Prostate gland (tissue), 2 donors: ENCODE measurements at regions not wholly inside any gene's neighbourhood (a gene's known extent, or its start where the extent isn't known, plus 50 kb on each side); places are given as distances from the start of the nearest gene placed in this dataset.

ENCODE experiments used
- DNase-seq: peaks from one replicate; pipeline ENCODE4 v3.0.0-alpha.2; 2019; ENCODE audit warnings: low spot score
- H3K27ac ChIP-seq, 2 donors: fragments of 200-600 bp; sonication (generic); 2 replicates each; pipeline ENCODE4 v1.5.1; 2017 to 2019
- H3K27me3 ChIP-seq: fragments of 200-600 bp; sonication (generic); replicated peaks from 2 replicates; pipeline ENCODE4 v1.5.1; 2019; ENCODE audit not compliant: insufficient read depth
- H3K36me3 ChIP-seq, 2 donors: fragments of 200-600 bp; sonication (generic); 1 replicate in 1 of 2; 2 replicates in 1 of 2; pipeline versions ENCODE4 v1.5.1 to v1.8.1; 2017 to 2019
- H3K4me1 ChIP-seq: fragments of 200-600 bp; sonication (generic); replicated peaks from 2 replicates; pipeline ENCODE4 v1.5.1; 2019
- H3K4me3 ChIP-seq, 2 donors: fragments of 200-600 bp; sonication (generic); 2 replicates each; pipeline ENCODE4 v1.5.1; 2017 to 2019
- H3K9me3 ChIP-seq: fragments of 200-600 bp; sonication (generic); 2 replicates; pipeline ENCODE4 v1.5.1; 2017
- POLR2A ChIP-seq: fragments of 450-650 bp; IDR thresholded peaks from one replicate; pipeline ENCODE4 v1.6.1; 2016; ENCODE audit warnings: antibody characterized with exemption, mild to moderate bottlenecking
- POLR2AphosphoS5 ChIP-seq: sonication (generic); formaldehyde crosslinking; IDR thresholded peaks from one replicate; pipeline ENCODE4 v1.6.1; 2017; ENCODE audit warnings: antibody characterized with exemption
- whole genome bisulfite sequencing: methylation state at CpG from one replicate; pipeline ENCODE4 v1.1.5; 2018; 5-methylcytosine and 5-hydroxymethylcytosine counted together
- intact Hi-C: fragments of 100-400 bp; cut with DNase I; formaldehyde crosslinking; loops from one replicate; pipeline ENCODE4 v1.14.2; 2022
- TF ChIP-seq, protein P1 (sequence below), 4 experiments: fragments of 200-600 bp in 2 of 4; fragments of 450-650 bp in 2 of 4; sonication (generic) in 2 of 4; IDR thresholded peaks; 1 replicate in 3 of 4; 2 replicates in 1 of 4; pipeline ENCODE4 v1.5.1; 2016 to 2019; ENCODE audit warnings: antibody characterized with exemption in 4 of 4, mild to moderate bottlenecking in 2 of 4, moderate library complexity in 2 of 4

DNA sequence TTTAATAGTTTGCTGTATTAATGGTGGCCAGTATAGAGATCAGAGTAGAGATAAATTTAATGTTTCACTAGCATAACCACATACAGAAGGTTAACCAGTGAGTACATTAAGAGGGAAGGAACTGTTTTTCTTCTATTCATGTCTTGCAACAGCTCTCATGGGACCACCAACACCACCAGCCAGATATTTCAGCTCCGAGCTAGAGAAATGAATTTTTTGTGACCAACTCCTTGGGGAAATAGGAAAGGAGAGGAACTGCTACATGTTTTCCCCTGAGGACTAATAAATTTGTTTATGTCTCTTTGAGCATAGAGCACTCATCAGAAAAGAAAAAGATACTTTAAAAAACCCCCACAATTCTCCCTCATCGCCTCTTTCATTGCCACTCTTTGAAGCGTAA lies 247.5 kb downstream of the MBNL1 start:
- Histone ChIP-seq H3K27me3 (no peaks in the 10 kb centered on the region), H3K9me3 (no peaks in the 10 kb centered on the region), H3K4me1 (no peaks in the 10 kb centered on the region), H3K4me3 (no peak overlapping the region), H3K36me3 (no peaks in the 10 kb centered on the region), H3K27ac (no peak overlapping the region)
- 95% methylated on average over 3 of the region's 3 CpGs for WGBS
- intact Hi-C loops, result no loop called here
- no peak for DNase-seq
- TF ChIP-seq POLR2AphosphoS5 (no peak), POLR2A (no peak)
- TF ChIP-seq, protein P1, sequence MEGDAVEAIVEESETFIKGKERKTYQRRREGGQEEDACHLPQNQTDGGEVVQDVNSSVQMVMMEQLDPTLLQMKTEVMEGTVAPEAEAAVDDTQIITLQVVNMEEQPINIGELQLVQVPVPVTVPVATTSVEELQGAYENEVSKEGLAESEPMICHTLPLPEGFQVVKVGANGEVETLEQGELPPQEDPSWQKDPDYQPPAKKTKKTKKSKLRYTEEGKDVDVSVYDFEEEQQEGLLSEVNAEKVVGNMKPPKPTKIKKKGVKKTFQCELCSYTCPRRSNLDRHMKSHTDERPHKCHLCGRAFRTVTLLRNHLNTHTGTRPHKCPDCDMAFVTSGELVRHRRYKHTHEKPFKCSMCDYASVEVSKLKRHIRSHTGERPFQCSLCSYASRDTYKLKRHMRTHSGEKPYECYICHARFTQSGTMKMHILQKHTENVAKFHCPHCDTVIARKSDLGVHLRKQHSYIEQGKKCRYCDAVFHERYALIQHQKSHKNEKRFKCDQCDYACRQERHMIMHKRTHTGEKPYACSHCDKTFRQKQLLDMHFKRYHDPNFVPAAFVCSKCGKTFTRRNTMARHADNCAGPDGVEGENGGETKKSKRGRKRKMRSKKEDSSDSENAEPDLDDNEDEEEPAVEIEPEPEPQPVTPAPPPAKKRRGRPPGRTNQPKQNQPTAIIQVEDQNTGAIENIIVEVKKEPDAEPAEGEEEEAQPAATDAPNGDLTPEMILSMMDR (IDR thresholded peaks at IDR 0.05), result no peak

DNA sequence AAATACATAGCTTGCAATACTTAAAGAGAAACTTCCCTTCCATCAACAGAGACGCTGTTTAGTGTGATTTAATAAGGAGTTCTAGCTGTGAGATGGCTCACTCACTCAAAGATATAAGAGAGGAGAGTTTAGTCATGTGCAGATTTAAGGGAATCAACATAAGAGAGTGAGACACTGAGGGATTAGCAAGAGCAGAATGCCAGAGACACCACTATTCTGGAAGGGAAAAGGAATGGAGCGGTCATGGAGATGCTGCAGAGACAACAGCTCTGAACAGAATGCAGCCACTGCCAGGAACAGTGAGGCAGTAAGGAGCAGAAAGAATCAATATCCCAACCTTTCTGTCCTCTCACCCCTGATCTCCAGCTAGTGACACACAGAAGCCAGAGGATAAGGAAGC lies 248.8 kb downstream of the MBNL1 start:
- Histone ChIP-seq H3K27ac (no peak overlapping the region), H3K4me3 (no peak overlapping the region), H3K27me3 (no peaks in the 10 kb centered on the region), H3K9me3 (no peaks in the 10 kb centered on the region), H3K36me3 (no peaks in the 10 kb centered on the region), H3K4me1 (no peaks in the 10 kb centered on the region)
- no peak for TF ChIP-seq POLR2AphosphoS5
- TF ChIP-seq, protein P1 (IDR thresholded peaks at IDR 0.05), result no peak
- no peak for TF ChIP-seq POLR2A
- intact Hi-C loops, result no loop called here
- 55% methylated on average over 2 of the region's 2 CpGs for WGBS
- DNase-seq, result no peak

DNA sequence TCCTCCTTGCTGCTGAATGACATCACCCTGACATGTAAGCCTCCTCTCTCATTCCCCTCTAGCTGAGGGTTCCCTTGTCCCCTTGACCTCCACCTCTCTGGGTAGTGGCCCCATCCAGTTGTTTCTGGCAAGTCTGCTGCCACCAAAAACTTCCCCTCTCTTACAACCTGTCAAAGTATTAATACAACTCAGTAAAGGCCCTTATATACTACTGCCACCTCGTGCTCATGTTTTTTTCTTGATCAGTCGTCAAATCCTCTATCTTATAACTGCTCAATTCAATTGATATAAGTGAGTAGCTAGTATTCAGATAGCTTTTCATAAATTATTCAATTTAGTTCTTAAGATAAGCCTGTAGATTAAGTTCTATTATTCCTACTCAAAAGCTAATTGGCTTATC lies 249.6 kb downstream of the MBNL1 start:
- Histone ChIP-seq H3K36me3 (no peaks in the 10 kb centered on the region), H3K4me3 (no peak overlapping the region), H3K27ac (no peak overlapping the region), H3K4me1 (no peaks in the 10 kb centered on the region), H3K27me3 (no peaks in the 10 kb centered on the region), H3K9me3 (no peaks in the 10 kb centered on the region)
- intact Hi-C loops, result no loop called here
- no peak for DNase-seq
- WGBS, result 92% methylated on average over 2 of the region's 2 CpGs
- TF ChIP-seq POLR2A (no peak), POLR2AphosphoS5 (no peak)
- TF ChIP-seq, protein P1 (IDR thresholded peaks at IDR 0.05), result no peak

DNA sequence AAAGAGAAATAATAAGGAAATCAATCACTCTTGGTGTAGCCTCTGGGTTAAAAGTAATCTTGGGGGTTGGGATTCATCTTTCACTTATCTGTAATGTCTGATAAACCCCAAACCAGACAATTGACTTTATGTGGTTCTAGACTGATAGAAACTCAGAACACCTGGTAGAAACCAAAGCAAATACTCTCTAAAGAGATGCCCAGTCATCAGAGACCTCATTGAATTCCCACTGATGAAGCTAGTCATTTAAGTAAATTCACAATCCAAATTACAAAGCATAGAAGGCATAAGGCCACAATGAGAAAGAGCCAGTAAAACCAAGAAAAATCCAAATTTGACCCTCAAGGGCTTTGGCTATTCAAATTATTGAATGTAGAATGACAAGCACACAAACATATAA lies 250.6 kb downstream of the MBNL1 start:
- H3K4me1 ChIP-seq, result no peaks in the 10 kb centered on the region
- H3K36me3 ChIP-seq, result no peaks in the 10 kb centered on the region
- no peak for DNase-seq
- H3K9me3 ChIP-seq, result no peaks in the 10 kb centered on the region
- H3K4me3 ChIP-seq, result no peak overlapping the region
- no peak overlapping the region for H3K27ac ChIP-seq
- intact Hi-C loops, result no loop called here
- no peaks in the 10 kb centered on the region for H3K27me3 ChIP-seq
- TF ChIP-seq POLR2A (no peak), POLR2AphosphoS5 (no peak)
- TF ChIP-seq, protein P1 (IDR thresholded peaks at IDR 0.05), result no peak

DNA sequence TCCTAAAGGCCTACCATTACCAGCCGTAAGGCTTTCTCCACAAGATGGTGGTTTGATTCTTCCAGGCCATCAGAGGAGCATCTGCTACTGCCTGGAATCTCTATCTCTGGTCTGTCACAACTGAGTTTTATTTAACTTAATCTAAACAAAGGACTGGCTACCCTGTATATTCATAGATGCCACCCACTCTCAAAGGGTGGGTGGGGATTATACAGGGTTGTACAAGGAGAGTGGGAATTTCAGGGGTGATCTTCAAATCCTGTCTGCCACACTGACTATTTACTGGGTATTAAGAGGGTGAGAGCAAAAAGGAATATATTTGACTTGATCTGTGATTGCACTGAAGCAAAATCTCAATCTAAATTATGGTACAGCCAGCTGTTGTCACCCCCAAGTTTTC lies 253.3 kb downstream of the MBNL1 start:
- H3K4me1 ChIP-seq, result no peaks in the 10 kb centered on the region
- H3K27me3 ChIP-seq, result no peaks in the 10 kb centered on the region
- H3K4me3 ChIP-seq, result no peak overlapping the region
- no peak for DNase-seq
- H3K36me3 ChIP-seq, result no peaks in the 10 kb centered on the region
- H3K9me3 ChIP-seq, result no peaks in the 10 kb centered on the region
- no peak for TF ChIP-seq POLR2AphosphoS5
- TF ChIP-seq POLR2A, result no peak
- TF ChIP-seq, protein P1 (IDR thresholded peaks at IDR 0.05), result no peak
- intact Hi-C loops, result no loop called here
- 100% methylated on average over 1 of the region's 1 CpG for WGBS
- H3K27ac ChIP-seq, result no peak overlapping the region
